ENCODE measurements at regions not wholly inside any gene's neighbourhood (a gene's known extent, or its start where the extent isn't known, plus 50 kb on each side); places are given as distances from the start of the nearest gene placed in this dataset.
"Not testable (repeated sequence)": the region's sequence is repeated elsewhere in the genome, so short reads cannot be mapped to it uniquely, and the experiment has no call there.

DNA sequence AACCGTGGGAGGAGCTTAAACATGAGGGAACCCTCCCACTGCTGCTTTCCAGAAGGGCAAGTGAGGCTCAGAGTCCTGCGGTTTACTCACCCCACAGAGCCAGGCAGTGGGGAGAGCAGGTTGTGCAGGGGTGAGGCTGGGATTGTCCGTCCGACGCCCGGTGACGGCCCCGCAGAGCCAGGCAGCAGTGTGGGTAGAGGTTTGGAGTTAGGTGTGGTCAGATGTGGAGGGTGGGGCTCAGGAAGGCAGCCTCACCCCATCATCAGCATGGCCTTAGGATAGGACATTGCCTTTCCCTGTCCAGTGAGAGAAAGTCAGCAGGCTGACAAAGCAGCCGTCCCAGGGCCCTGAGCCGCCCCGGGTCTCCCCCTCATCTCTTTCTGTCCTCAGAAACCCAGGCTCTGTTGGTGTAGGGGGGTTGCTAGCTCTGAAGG, 234.6 kb downstream of the DLL1 start (continued):
- TF ChIP-seq HDAC6 (IDR thresholded peaks at IDR 0.05; ENCODE audit: low read depth, low read length), result no peak
- no peak for TF ChIP-seq ASH2L (IDR thresholded peaks at IDR 0.05; ENCODE audit: low read length)
- TF ChIP-seq, protein P1, sequence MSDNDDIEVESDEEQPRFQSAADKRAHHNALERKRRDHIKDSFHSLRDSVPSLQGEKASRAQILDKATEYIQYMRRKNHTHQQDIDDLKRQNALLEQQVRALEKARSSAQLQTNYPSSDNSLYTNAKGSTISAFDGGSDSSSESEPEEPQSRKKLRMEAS (IDR thresholded peaks at IDR 0.05), result no peak

DNA sequence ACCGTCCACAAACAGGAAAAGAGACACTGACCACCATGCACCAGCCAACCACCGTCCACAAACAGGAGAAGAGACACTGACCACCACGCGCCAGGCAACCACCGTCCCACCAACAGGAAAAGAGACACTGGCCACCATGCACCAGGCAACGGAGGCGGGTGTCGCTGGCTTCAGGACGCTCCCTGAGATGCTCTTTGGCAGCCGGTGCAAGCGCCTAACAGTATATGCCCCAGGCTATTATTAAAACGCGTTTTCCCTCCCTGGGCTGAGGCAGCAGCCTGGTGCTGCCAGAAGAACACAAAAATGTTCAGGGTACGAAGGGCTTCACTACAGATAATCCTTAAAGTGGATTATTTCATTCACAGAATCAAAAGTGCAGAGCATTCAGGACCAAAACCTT, 235.1 kb downstream of the DLL1 start:
- H3K79me2 ChIP-seq (ENCODE audit: control insufficient read depth in 1 of 2, insufficient read depth in 2 of 2, low read length in 2 of 2); H3K18ac ChIP-seq (ENCODE audit: extremely low read depth, low read length); H3K4me3 ChIP-seq (ENCODE audit: extremely low read depth in 1 of 4, insufficient read depth in 2 of 4, low read depth in 3 of 4, low read length in 4 of 4); H2AK5ac ChIP-seq (ENCODE audit: low read depth, low read length); H3K27me3 ChIP-seq (replicated peaks in 1 of 4; ENCODE audit: control insufficient read depth in 3 of 4, extremely low read depth in 1 of 4, insufficient read depth in 3 of 4, low read length in 3 of 4); H3K23me2 ChIP-seq (ENCODE audit: low read depth, low read length); H3K4me1 ChIP-seq (replicated peaks in 1 of 4; ENCODE audit: control insufficient read depth in 3 of 4, insufficient read depth in 4 of 4, low read length in 3 of 4); FAIRE-seq; H2AFZ ChIP-seq (ENCODE audit: low read length); H4K8ac ChIP-seq (ENCODE audit: extremely low read depth, insufficient read depth, low read length); H3K56ac ChIP-seq (replicated peaks; ENCODE audit: insufficient read length, low read depth, low read length); H2BK120ac ChIP-seq (replicated peaks; ENCODE audit: low read depth, low read length); H4K5ac ChIP-seq (ENCODE audit: insufficient read length, low read depth, low read length); H3K79me1 ChIP-seq (ENCODE audit: low read depth, low read length); H2BK12ac ChIP-seq (ENCODE audit: low read depth, low read length); H2BK5ac ChIP-seq (ENCODE audit: low read depth, low read length); H3K9ac ChIP-seq (replicated peaks in 1 of 4; ENCODE audit: extremely low read depth in 1 of 4, low read depth in 3 of 4, low read length in 3 of 4); H2BK20ac ChIP-seq (ENCODE audit: low read length); DNase-seq (ENCODE audit: low read depth in 1 of 2, low spot score in 2 of 2); H3K4me2 ChIP-seq (ENCODE audit: insufficient read depth in 1 of 2, low read depth in 2 of 2, low read length in 2 of 2); H4K20me1 ChIP-seq (replicated peaks in 1 of 2; ENCODE audit: control insufficient read depth in 1 of 2, insufficient read depth in 2 of 2, low read length in 2 of 2); H3K14ac ChIP-seq (ENCODE audit: insufficient read length); H4K91ac ChIP-seq (replicated peaks; ENCODE audit: insufficient read length, low read length); H3K9me3 ChIP-seq (ENCODE audit: insufficient read depth in 2 of 2, low read depth in 1 of 2, low read length in 1 of 2); H2BK15ac ChIP-seq (ENCODE audit: low read length); H3K36me3 ChIP-seq (ENCODE audit: control insufficient read depth in 2 of 4, insufficient read depth in 4 of 4, low read length in 3 of 4); H3K23ac ChIP-seq (ENCODE audit: insufficient read length); CTCF ChIA-PET (ENCODE audit: partially characterized antibody); H3K4ac ChIP-seq (replicated peaks; ENCODE audit: insufficient read length, low read depth, low read length); H3K27ac ChIP-seq (ENCODE audit: low read depth, low read length): not testable (repeated sequence)
- whole genome bisulfite sequencing, 2 experiments (ENCODE audit: extremely low coverage in 1 of 2, insufficient coverage in 1 of 2, insufficient read length in 1 of 2, insufficient replicate concordance in 2 of 2, low coverage in 1 of 2, low lambda C conversion rate in 2 of 2, missing lambda C conversion rate in 1 of 2), result 95% methylated on average over 11 of the region's 14 CpGs; no CpG with 5 or more reads in 1 of the 2 experiments
- POLR2A ChIA-PET (ENCODE audit: partially characterized antibody), result interaction anchor here (2.7 kb wide), 1 partner anchor 48 kb away, joined by 6 read pairs; no protein-coding TSS in a partner anchor

Measured in H1 (cell line).